HG03045 (cell line): ENCODE measurements at regions not wholly inside any gene's neighbourhood (a gene's known extent, or its start where the extent isn't known, plus 50 kb on each side); places are given as distances from the start of the nearest gene placed in this dataset.
"Not testable (repeated sequence)": the region's sequence is repeated elsewhere in the genome, so short reads cannot be mapped to it uniquely, and the experiment has no call there.

Experiments
- ATAC-seq: cut with Tn5 transposase; IDR thresholded peaks from one replicate; pipeline ENCODE4 v1.9.1; 2021; ENCODE audit warnings: mild to moderate bottlenecking, moderate library complexity; ENCODE audit not compliant: unreplicated experiment

DNA sequence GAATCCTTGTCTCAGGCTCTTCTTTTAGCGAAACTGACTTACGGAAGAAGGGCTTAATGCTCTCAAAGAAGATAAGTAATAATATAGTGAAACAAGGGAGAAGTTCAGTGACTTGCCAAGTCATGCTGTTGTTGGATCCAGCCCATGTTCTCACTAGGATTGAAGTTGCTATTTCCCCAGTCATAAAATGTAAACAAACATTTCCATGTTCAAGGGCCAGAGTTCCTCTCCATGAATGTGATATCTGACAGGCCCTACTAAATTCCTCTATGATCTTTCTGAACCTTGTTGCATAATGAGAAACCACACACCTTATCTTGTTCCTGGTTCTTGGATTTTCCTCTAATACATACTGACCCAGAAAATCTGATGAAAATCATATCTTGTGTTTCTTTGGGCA lies 876.5 kb upstream of the B3GALT2 start:
- ATAC-seq = no peak

DNA sequence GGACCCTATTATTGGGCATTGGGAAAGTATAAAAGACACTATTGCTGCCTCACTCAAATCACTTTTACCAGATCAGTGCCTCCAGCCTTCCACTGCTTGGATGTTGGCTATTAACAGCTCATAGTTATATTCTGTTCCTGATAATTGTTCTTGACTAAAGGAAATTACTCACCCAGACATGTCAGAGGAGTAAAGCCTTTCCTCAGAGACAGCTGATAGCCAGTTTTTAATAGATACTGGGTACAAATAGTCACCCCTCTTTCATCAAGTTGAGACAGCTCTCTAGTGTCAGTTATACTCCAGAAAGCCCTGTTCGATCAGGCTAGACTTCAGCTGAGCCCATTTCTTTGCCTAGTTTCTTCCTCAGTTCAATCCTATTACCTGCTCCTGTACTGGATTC lies 876.1 kb upstream of the B3GALT2 start:
- ATAC-seq = no peak

DNA sequence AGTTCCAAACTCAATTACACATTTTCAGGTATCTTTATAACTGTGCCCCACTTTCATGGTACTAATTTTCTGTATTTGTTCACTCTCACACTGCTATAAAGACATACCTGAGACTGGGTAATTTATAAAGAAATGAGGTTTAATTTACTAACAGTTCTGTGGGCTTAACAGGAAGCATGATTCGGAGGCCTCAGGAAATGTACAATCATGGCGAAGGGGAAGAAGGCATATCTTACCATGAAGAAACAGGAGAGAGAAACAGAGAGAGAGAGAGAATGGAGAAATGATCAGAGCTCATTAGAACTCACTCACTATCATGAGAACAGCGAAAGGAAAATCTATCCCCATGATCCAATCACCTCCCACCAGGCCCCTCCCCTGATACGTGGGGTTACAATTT lies 874.1 kb upstream of the B3GALT2 start:
- no peak for ATAC-seq

- ATAC-seq = not testable (repeated sequence)
These were observed 871.9 kb upstream of the B3GALT2 start for GRCh38 chr1:194058268-194058667.

GRCh38 chr1:194056169-194056568 lies 869.8 kb upstream of the B3GALT2 start:
- no peak for ATAC-seq

GRCh38 chr1:194055536-194055935 lies 869.1 kb upstream of the B3GALT2 start:
- ATAC-seq = no peak

DNA sequence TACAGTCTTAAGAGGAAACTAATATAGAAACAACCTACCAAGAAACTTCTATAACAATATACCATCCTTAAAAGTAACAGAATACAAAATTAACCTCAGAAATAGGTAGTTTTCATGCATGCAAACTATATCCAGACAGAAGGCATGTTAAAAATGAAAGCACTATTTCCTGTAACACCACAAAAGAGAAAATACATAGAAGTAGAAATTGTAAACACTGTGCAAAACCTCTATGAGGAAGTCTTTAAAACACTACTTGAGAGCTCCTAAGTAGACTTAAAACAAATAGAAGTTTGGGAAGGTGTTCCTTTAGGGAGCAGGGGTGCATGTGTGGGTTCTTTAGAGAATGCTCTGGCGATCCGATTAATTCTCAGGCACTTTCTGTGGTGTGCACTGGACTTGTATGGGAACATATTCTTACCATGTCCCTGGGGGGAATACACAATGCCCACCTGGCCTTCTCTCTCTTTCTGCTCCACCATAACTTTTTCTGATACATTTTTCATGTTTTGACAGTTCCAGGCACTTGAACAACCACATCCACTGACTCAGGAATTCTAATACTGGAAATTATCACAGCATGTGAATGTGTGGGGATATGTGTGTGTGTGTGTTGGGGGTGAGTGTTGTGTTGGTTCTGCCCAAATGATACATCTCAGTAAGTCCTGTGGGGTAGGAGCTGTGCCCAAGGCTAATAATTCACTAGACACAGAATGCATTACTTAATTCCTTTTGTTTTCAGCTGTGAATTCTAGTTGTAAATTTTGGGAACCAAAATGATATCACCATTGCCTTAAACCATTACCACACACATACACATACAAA lies 866.3 kb upstream of the B3GALT2 start:
- ATAC-seq = no peak

- no peak for ATAC-seq
These were observed 861.5 kb upstream of the B3GALT2 start for GRCh38 chr1:194047921-194048320.

- ATAC-seq = no peak
These were observed 860.8 kb upstream of the B3GALT2 start for GRCh38 chr1:194047206-194047605.

- ATAC-seq = no peak
These were observed 859.0 kb upstream of the B3GALT2 start for GRCh38 chr1:194045416-194045815.

- ATAC-seq = no peak
These were observed 858.5 kb upstream of the B3GALT2 start for GRCh38 chr1:194044892-194045291.

- ATAC-seq = no peak
These were observed 857.8 kb upstream of the B3GALT2 start for GRCh38 chr1:194043984-194044755.

DNA sequence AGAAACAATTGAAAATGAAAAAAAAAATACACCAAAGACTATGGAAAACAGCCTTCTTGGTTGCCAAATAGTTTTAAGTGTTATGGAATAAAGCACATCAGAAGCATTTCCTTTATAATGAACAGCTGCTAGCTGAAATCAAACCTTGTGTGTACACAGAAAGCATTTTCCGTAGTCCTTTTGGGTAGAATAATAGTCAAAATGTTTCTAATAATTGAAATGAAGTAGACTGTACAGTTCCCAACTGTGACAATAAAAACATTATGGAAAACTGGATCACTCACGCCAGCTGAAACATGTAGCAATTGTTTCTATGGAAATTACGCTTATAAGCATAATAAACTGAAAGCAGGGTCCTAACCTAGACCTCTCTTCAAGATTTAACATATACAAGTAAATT lies 856.3 kb upstream of the B3GALT2 start:
- no peak for ATAC-seq

DNA sequence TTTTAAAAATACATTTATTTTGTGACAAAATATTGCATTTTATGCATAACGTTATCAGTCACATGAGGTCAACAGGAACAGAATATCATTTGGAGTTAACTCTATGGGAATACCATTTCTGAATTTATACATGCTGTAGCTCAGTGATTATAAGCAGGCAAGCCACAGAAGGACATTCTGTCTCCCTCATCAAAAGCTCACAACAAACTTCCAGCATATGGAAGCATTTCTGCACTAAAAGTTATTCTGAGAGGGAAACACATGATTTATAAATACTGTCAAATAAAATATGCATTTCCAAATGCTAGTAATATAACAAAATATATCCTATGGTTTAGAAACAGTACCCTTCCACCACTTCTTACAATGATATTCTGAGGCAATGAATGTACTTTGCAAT lies 854.1 kb upstream of the B3GALT2 start:
- ATAC-seq = no peak

- ATAC-seq = no peak
These were observed 853.2 kb upstream of the B3GALT2 start for GRCh38 chr1:194039578-194039977.

GRCh38 chr1:194033646-194034045 lies 847.2 kb upstream of the B3GALT2 start:
- no peak for ATAC-seq

- ATAC-seq = no peak
These were observed 841.6 kb upstream of the B3GALT2 start for GRCh38 chr1:194028002-194028401.

DNA sequence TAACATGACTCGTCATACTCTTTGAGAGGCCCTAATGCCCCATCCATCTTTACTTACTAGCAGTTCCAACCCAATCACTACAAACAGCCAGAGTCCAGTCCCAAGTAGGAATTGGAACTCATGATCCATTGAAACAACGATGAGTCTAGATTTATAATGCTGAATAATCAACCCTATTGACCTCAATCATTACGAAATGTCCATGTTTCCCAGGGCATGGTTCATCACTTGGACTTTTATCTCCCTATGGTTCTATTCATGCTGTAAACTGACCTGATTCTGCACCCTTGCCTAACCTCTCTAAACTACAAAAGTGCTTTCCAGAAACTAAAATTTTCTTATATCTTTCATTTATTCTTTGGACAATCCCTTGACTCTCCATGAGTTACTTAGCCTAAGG lies 840.0 kb upstream of the B3GALT2 start:
- ATAC-seq = no peak

- no peak for ATAC-seq
These were observed 838.2 kb upstream of the B3GALT2 start for GRCh38 chr1:194024659-194025058.

DNA sequence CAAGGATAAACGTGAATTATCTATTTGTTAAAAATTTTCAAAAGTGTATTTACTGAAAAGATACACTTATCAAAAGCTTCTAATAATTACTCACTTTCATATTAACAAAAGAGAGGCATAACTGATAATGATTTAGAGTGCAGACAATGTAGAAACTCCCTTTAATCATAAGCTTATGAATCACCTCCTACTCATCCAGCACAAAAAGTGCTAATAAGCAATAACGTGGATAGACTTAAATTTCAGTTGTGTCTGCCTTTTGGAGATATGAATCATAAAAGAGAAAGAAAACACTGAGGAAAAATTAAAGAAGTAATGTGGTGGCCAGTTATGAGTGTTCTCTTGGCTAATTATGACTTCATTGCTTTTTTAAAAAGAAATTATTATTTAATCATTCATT lies 827.6 kb upstream of the B3GALT2 start:
- no peak for ATAC-seq

- no peak for ATAC-seq
These were observed 827.1 kb upstream of the B3GALT2 start for GRCh38 chr1:194013561-194013960.

DNA sequence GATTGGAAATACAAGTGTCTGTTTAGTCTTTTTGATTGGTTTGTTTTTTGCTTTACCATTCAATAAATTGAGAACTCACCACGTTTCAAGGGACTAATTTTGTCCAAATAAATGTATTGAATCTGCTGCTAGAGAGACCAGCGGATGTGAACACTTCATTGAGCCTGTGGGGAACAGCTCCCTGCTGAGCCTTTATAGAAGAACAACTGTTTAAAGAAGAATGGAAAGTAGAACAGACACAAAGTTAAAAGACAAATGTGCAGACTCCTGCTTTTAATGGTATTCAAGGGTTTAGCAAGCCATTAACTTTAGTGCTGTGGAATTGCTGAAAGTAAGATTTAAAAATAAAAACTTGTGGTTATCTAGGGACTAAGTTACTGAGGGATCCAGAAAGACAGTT lies 817.7 kb upstream of the B3GALT2 start:
- ATAC-seq = no peak
